GM12878 (cell line): ENCODE measurements at regions not wholly inside any gene's neighbourhood (a gene's known extent, or its start where the extent isn't known, plus 50 kb on each side); places are given as distances from the start of the nearest gene placed in this dataset.

ENCODE experiments used
- ATAC-seq: fragments of 200-7000 bp; cut with Tn5 transposase; 3 replicates; pipeline ENCODE4 v1.9.1; 2020; ENCODE audit warnings: mild to moderate bottlenecking, moderate library complexity
- BruUV-seq: library from RNA; stranded (reverse); fragments of 400-500 nt; replicated peaks from 2 replicates; lab custom pipeline; 2021; lab: Mats Ljungman, UMichigan
- CTCF ChIA-PET: fragments of 300-600 bp; sonication (Branson Sonifier 250); formaldehyde crosslinking; extraction: SDS; loops from one replicate; lab custom pipeline; 2021; ENCODE audit warnings: inconsistent platforms; lab: Yijun Ruan, JAX
- POLR2A ChIA-PET: fragments of 350-600 bp; formaldehyde crosslinking; extraction: SDS; loops from one replicate; lab custom pipeline; 2021; ENCODE audit warnings: inconsistent platforms; lab: Charles Lee
- RAD21 ChIA-PET: fragments of 300-600 bp; sonication (Branson Sonifier 250); formaldehyde crosslinking; loops from one replicate; lab custom pipeline; 2023; ENCODE audit warnings: antibody characterized with exemption; ENCODE audit not compliant: unreplicated experiment; lab: Charles Lee
- SMC1A ChIA-PET: fragments of 300-600 bp; sonication (Branson Sonifier 250); formaldehyde crosslinking; loops from one replicate; lab custom pipeline; 2023; ENCODE audit not compliant: unreplicated experiment, uncharacterized antibody; lab: Charles Lee
- DNase-seq: peaks from one replicate; pipeline ENCODE4 v3.0.0-alpha.2; 2011; ENCODE audit warnings: low read depth, low spot score
- FAIRE-seq: peaks from 3 replicates; lab custom pipeline; 2011; peaks lifted over from hg19 to GRCh38; lab: Jason Lieb, UNC
- H2AFZ ChIP-seq: 2 replicates; pipeline ENCODE4 v1.6.0; 2011; ENCODE audit warnings: low read depth, low read length, control low read depth; ENCODE audit not compliant: control insufficient read depth
- H3K27ac ChIP-seq: 2 replicates; pipeline ENCODE4 v1.5.1; 2011; ENCODE audit warnings: control low read depth; ENCODE audit not compliant: control insufficient read depth, insufficient read depth
- H3K27me3 ChIP-seq, 2 experiments: replicated peaks in 1 of 2; 2 replicates each; pipeline versions ENCODE4 v1.6.0 to v1.6.1; 2011; ENCODE audit warnings: low read length in 1 of 2; ENCODE audit not compliant: control insufficient read depth in 2 of 2, insufficient read depth in 2 of 2
- H3K36me3 ChIP-seq, 2 experiments: 2 replicates each; pipeline ENCODE4 v1.5.1; 2011; ENCODE audit warnings: low read length in 1 of 2; ENCODE audit not compliant: control insufficient read depth in 2 of 2, insufficient read depth in 2 of 2
- H3K4me1 ChIP-seq: 2 replicates; pipeline ENCODE4 v1.6.1; 2011; ENCODE audit warnings: mild to moderate bottlenecking, low read length, moderate library complexity, mixed read lengths; ENCODE audit not compliant: control insufficient read depth, insufficient read depth
- H3K4me2 ChIP-seq: 2 replicates; pipeline ENCODE4 v1.6.0; 2011; ENCODE audit warnings: control low read depth; ENCODE audit not compliant: control insufficient read depth, insufficient read depth
- H3K4me3 ChIP-seq: fragments of 200-600 bp; sonication (generic); 2 replicates; pipeline ENCODE4 v1.5.1; 2016
- H3K79me2 ChIP-seq: 2 replicates; pipeline ENCODE4 v1.6.0; 2011; ENCODE audit warnings: low read length; ENCODE audit not compliant: control insufficient read depth, insufficient read depth
- H3K9ac ChIP-seq: 2 replicates; pipeline ENCODE4 v1.8.0; 2011; ENCODE audit warnings: low read length, control low read depth, mixed read lengths; ENCODE audit not compliant: control insufficient read depth, insufficient read depth
- H3K9me3 ChIP-seq: replicated peaks from 3 replicates; pipeline ENCODE4 v1.5.1; 2011; ENCODE audit warnings: mild to moderate bottlenecking, low read length; ENCODE audit not compliant: control insufficient read depth, insufficient read depth
- H4K20me1 ChIP-seq: 2 replicates; pipeline ENCODE4 v1.6.0; 2011; ENCODE audit not compliant: control insufficient read depth, insufficient read depth
- EP300 ChIP-seq, 2 experiments: fragments of 150-350 bp in 1 of 2; IDR thresholded peaks; 2 replicates each; pipeline ENCODE4 v1.6.1; 2011 to 2012; ENCODE audit warnings: low read depth in 2 of 2, low read length in 2 of 2, borderline replicate concordance in 1 of 2, improper control_type of control experiment in 1 of 2, inconsistent platforms in 1 of 2; ENCODE audit not compliant: control insufficient read depth in 1 of 2
- GABPA ChIP-seq: IDR thresholded peaks from 2 replicates; pipeline ENCODE4 v1.6.1; 2014; ENCODE audit warnings: antibody characterized with exemption, low read depth, mild to moderate bottlenecking, inconsistent platforms
- HDGF ChIP-seq: fragments of 450-650 bp; IDR thresholded peaks from 2 replicates; pipeline ENCODE4 v1.6.1; 2016; ENCODE audit warnings: antibody characterized with exemption
- MLLT1 ChIP-seq: fragments of 450-650 bp; IDR thresholded peaks from 2 replicates; pipeline ENCODE4 v1.6.1; 2016; ENCODE audit warnings: mild to moderate bottlenecking
- NKRF ChIP-seq: fragments of 450-650 bp; conservative IDR thresholded peaks from 2 replicates; pipeline ENCODE4 v1.6.1; 2017; ENCODE audit warnings: mild to moderate bottlenecking, moderate library complexity
- RBBP5 ChIP-seq: fragments of 200-600 bp; sonication (generic); conservative IDR thresholded peaks from 2 replicates; pipeline ENCODE4 v1.6.1; 2016
- SP1 ChIP-seq: IDR thresholded peaks from one replicate; pipeline ENCODE4 v1.6.1; 2011; ENCODE audit warnings: low read depth, low read length
- SREBF1 ChIP-seq: IDR thresholded peaks from 2 replicates; pipeline ENCODE4 v1.6.1; 2012; ENCODE audit warnings: mild to moderate bottlenecking, low read length
- SREBF2 ChIP-seq: IDR thresholded peaks from 2 replicates; pipeline ENCODE4 v1.6.1; 2012; ENCODE audit warnings: mild to moderate bottlenecking, low read length
- ZBED1 ChIP-seq: IDR thresholded peaks from 2 replicates; pipeline ENCODE4 v1.6.1; 2016; ENCODE audit warnings: borderline replicate concordance
- WGBS: methylation state at CpG from one replicate; pipeline ENCODE4 v1.1.6; 2016; ENCODE audit warnings: low lambda C conversion rate; ENCODE audit not compliant: insufficient replicate concordance, insufficient coverage; ENCODE audit errors: missing lambda C conversion rate; 5-methylcytosine and 5-hydroxymethylcytosine counted together
- in situ Hi-C: fragments of 300-500 bp; cut with MboI; formaldehyde crosslinking; loops from 9 replicates; pipeline ENCODE4 v1.14.3; 2018; ENCODE audit warnings: mixed read lengths
- intact Hi-C: fragments of 100-400 bp; cut with micrococcal nuclease; formaldehyde crosslinking; loops from one replicate; pipeline ENCODE4 v1.14.2; 2022; ENCODE audit not compliant: unreplicated experiment

GRCh38 chr18:77949355-77949973 is 699.8 kb downstream of the GALR1 start:
- H3K4me1 ChIP-seq = no peaks in the 10 kb centered on the region
- H3K4me3 ChIP-seq = no peak overlapping the region
- BruUV-seq = no TSS peak
- ChIA-PET CTCF (no interaction called here), SMC1A (no interaction called here), POLR2A (no interaction called here), RAD21 (no interaction called here)
- no peaks in the 10 kb centered on the region for H3K36me3 ChIP-seq
- H2AFZ ChIP-seq = no peak overlapping the region
- DNase-seq (no peak), FAIRE-seq (no peak), ATAC-seq (no peak)
- H3K4me2 ChIP-seq = no peak overlapping the region
- no peak overlapping the region for H3K27ac ChIP-seq
- no peaks in the 10 kb centered on the region for H3K9me3 ChIP-seq
- intact Hi-C loops (no loop called here), in situ Hi-C loops (no loop called here)
- H4K20me1 ChIP-seq = no peaks in the 10 kb centered on the region
- H3K9ac ChIP-seq = no peak overlapping the region
- no peaks in the 10 kb centered on the region for H3K27me3 ChIP-seq
- 11% methylated on average over 7 of the region's 7 CpGs for WGBS
- TF ChIP-seq NKRF (no peak), RBBP5 (no peak), GABPA (no peak), HDGF (no peak), SREBF2 (no peak), SREBF1 (no peak), ZBED1 (no peak), SP1 (no peak), MLLT1 (no peak), EP300 (IDR thresholded peaks at IDR 0.05; ENCODE audit: borderline replicate concordance in 1 of 2, control insufficient read depth in 1 of 2, low read depth in 2 of 2, low read length in 2 of 2) (no peak)
- H3K79me2 ChIP-seq = no peaks in the 10 kb centered on the region
